ENCODE measurements at regions not wholly inside any gene's neighbourhood (a gene's known extent, or its start where the extent isn't known, plus 50 kb on each side); places are given as distances from the start of the nearest gene placed in this dataset.

DNA sequence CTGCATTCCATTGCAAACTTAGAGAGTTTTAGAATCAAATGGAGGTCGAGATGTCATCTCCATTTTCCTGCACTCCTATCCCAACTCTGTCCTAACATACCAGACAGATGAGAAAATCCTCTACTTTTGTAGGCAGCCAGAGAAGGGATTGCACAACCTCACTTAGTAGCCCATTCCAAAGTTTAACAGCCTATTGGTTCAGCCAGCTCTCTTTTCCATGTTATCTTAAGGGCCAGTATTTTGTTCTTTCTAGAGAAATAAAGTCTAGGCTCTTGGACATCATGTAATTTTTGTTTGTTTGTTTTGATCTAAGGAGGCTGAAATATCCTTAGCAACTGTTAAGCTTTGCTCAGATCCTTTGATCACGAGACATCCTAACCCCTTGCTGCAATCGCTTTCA, 173.0 kb downstream of the COX18 start:
- in situ Hi-C loops (cut with MboI; ENCODE audit: low sequenced_read_pairs) (no loop called here), intact Hi-C loops (cut with micrococcal nuclease) (loop anchor here (5.0 kb wide), 1 partner anchor 76 kb away; no protein-coding TSS in a partner anchor), dilution Hi-C loops (cut with HindIII; ENCODE audit: low sequenced_read_pairs, unreplicated experiment) (no loop called here)
- H2BK120ac ChIP-seq (ENCODE audit: low read depth, low read length) = no peak overlapping the region
- H2AK9ac ChIP-seq (replicated peaks; ENCODE audit: low read depth, low read length, poor library complexity) = no peak overlapping the region
- CTCF ChIA-PET = interaction anchor here (0.7 kb wide), 1 partner anchor 109 kb away, joined by 3 read pairs; no protein-coding TSS in a partner anchor
- no peaks in the 10 kb centered on the region for H4K20me1 ChIP-seq (ENCODE audit: insufficient read depth, low read length)
- H2BK20ac ChIP-seq (ENCODE audit: low read depth, low read length) = no peak overlapping the region
- H3K36me3 ChIP-seq (ENCODE audit: control insufficient read depth, insufficient read depth, low read length) = no peaks in the 10 kb centered on the region
- no peak overlapping the region for H3K27ac ChIP-seq (ENCODE audit: insufficient read depth, low read length)
- H3K56ac ChIP-seq (ENCODE audit: extremely low read depth, insufficient read depth, low read length) = no peak overlapping the region
- H4K8ac ChIP-seq (ENCODE audit: low read depth in 2 of 2, low read length in 2 of 2) = no peak overlapping the region
- H4K91ac ChIP-seq (ENCODE audit: insufficient read depth, low read depth, low read length) = no peak overlapping the region
- no peaks in the 10 kb centered on the region for H3K9me1 ChIP-seq (ENCODE audit: insufficient read depth, low read length)
- H3K18ac ChIP-seq (ENCODE audit: low read depth, low read length) = no peak overlapping the region
- no peaks in the 10 kb centered on the region for H3K4me1 ChIP-seq (ENCODE audit: control insufficient read depth, insufficient read depth, low read length)
- no peaks in the 10 kb centered on the region for H3K27me3 ChIP-seq (ENCODE audit: control insufficient read depth, insufficient read depth, low read length)
- H3K23ac ChIP-seq (ENCODE audit: low read depth, low read length) = no peak overlapping the region
- no peak overlapping the region for H3K4me3 ChIP-seq (ENCODE audit: insufficient read depth, low read depth, low read length)
- peak; percentile 84 for ATAC-seq (ENCODE audit: low read depth)
- no peak overlapping the region for H3K9ac ChIP-seq (ENCODE audit: low read depth, low read length)
- no peak overlapping the region for H2BK15ac ChIP-seq (ENCODE audit: low read depth, low read length)
- H3K79me1 ChIP-seq (ENCODE audit: low read depth in 1 of 2, low read length in 2 of 2) = no peaks in the 10 kb centered on the region
- H2AFZ ChIP-seq (replicated peaks; ENCODE audit: low read length, poor library complexity) = no peak overlapping the region
- no peak overlapping the region for H2BK5ac ChIP-seq (ENCODE audit: low read depth, low read length, poor library complexity, severe bottlenecking)
- DNase-seq = peak; percentile 78
- H3K9me3 ChIP-seq (ENCODE audit: control insufficient read depth, insufficient read depth, low read length) = no peaks in the 10 kb centered on the region
- no peak overlapping the region for H2AK5ac ChIP-seq (ENCODE audit: low read depth, low read length)
- TF ChIP-seq CEBPB (IDR thresholded peaks at IDR 0.05; ENCODE audit: low read depth, low read length) = peak; percentile 98
- TF ChIP-seq MAFK (IDR thresholded peaks at IDR 0.05; ENCODE audit: low read depth, low read length) = no peak
- no peak overlapping the region for H3K4ac ChIP-seq (ENCODE audit: low read depth, low read length)
- POLR2A ChIA-PET (ENCODE audit: unreplicated experiment) = no interaction called here
- H3K14ac ChIP-seq (replicated peaks; ENCODE audit: low read depth, low read length) = no peak overlapping the region
- BruUV-seq (replicated peaks) = no TSS peak
- no peak overlapping the region for H3K4me2 ChIP-seq (ENCODE audit: low read depth, low read length)
- H4K5ac ChIP-seq (ENCODE audit: low read depth, low read length) = no peak overlapping the region
- WGBS, 2 experiments (ENCODE audit: extremely low coverage in 2 of 2, insufficient read length in 1 of 2) = no CpG with 5 or more reads among the region's 3 CpGs

Data from IMR-90 (cell line).